ENCODE measurements at regions not wholly inside any gene's neighbourhood (a gene's known extent, or its start where the extent isn't known, plus 50 kb on each side); places are given as distances from the start of the nearest gene placed in this dataset.

- no peaks in the 10 kb centered on the region for H3K36me3 ChIP-seq (ENCODE audit: insufficient read depth, low read length)
- no peaks in the 10 kb centered on the region for H3K9me3 ChIP-seq (ENCODE audit: low read length)
- TF ChIP-seq CTCF (IDR thresholded peaks at IDR 0.05; ENCODE audit: poor library complexity, severe bottlenecking) (no peak), POLR2AphosphoS5 (IDR thresholded peaks at IDR 0.05) (no peak)
- no peak overlapping the region for H3K4me2 ChIP-seq (ENCODE audit: low read length)
- no peaks in the 10 kb centered on the region for H3K27me3 ChIP-seq (ENCODE audit: insufficient read depth, low read depth, low read length)
- no peak overlapping the region for H3K9ac ChIP-seq (ENCODE audit: low read length)
- no peak overlapping the region for H2AFZ ChIP-seq (ENCODE audit: low read depth, low read length)
- H3K79me2 ChIP-seq (replicated peaks; ENCODE audit: insufficient read depth, low read length), result no peaks in the 10 kb centered on the region
- H3K4me3 ChIP-seq (ENCODE audit: low read length), result no peak overlapping the region
- no peak overlapping the region for H3K27ac ChIP-seq (ENCODE audit: low read length)
- H3K9me2 ChIP-seq (ENCODE audit: insufficient read depth, low read length), result no peaks in the 10 kb centered on the region
- H3F3A ChIP-seq (ENCODE audit: insufficient read depth, low read length, poor library complexity, severe bottlenecking), result no peaks in the 10 kb centered on the region
- no peaks in the 10 kb centered on the region for H4K20me1 ChIP-seq (ENCODE audit: insufficient read depth)
Measured at GRCh38 chr5:8601831-8602354, 732.9 kb downstream of the MTRR start.

- H3K27me3 ChIP-seq (ENCODE audit: insufficient read depth, low read depth, low read length), result no peaks in the 10 kb centered on the region
- H3F3A ChIP-seq (ENCODE audit: insufficient read depth, low read length, poor library complexity, severe bottlenecking), result no peaks in the 10 kb centered on the region
- H3K36me3 ChIP-seq (ENCODE audit: insufficient read depth, low read length), result no peaks in the 10 kb centered on the region
- TF ChIP-seq TAF1 (IDR thresholded peaks at IDR 0.05; ENCODE audit: low read depth), result no peak
- peak; percentile 48 for TF ChIP-seq POLR2AphosphoS5 (IDR thresholded peaks at IDR 0.05)
- no peaks in the 10 kb centered on the region for H3K9me3 ChIP-seq (ENCODE audit: low read length)
- H2AFZ ChIP-seq (ENCODE audit: low read depth, low read length), result no peak overlapping the region
- no peak overlapping the region for H3K27ac ChIP-seq (ENCODE audit: low read length)
- no peak overlapping the region for H3K9ac ChIP-seq (ENCODE audit: low read length)
- H3K9me2 ChIP-seq (ENCODE audit: insufficient read depth, low read length), result no peaks in the 10 kb centered on the region
- no peaks in the 10 kb centered on the region for H3K79me2 ChIP-seq (replicated peaks; ENCODE audit: insufficient read depth, low read length)
- no peak overlapping the region for H3K4me2 ChIP-seq (ENCODE audit: low read length)
- no peak overlapping the region for H3K4me3 ChIP-seq (ENCODE audit: low read length)
- no peaks in the 10 kb centered on the region for H4K20me1 ChIP-seq (ENCODE audit: insufficient read depth)
Measured at GRCh38 chr5:8606231-8606630, 737.3 kb downstream of the MTRR start.

GRCh38 chr5:8611067-8611466, 742.1 kb downstream of the MTRR start:
- Histone ChIP-seq H3K9ac (ENCODE audit: low read length) (no peak overlapping the region), H3K4me3 (ENCODE audit: low read length) (no peak overlapping the region), H3K4me2 (ENCODE audit: low read length) (no peak overlapping the region), H3K27ac (ENCODE audit: low read length) (no peak overlapping the region), H3K27me3 (ENCODE audit: insufficient read depth, low read depth, low read length) (no peaks in the 10 kb centered on the region), H2AFZ (ENCODE audit: low read depth, low read length) (no peak overlapping the region), H3K9me2 (ENCODE audit: insufficient read depth, low read length) (no peaks in the 10 kb centered on the region), H3K79me2 (replicated peaks; ENCODE audit: insufficient read depth, low read length) (no peaks in the 10 kb centered on the region), H3K36me3 (ENCODE audit: insufficient read depth, low read length) (no peaks in the 10 kb centered on the region), H4K20me1 (ENCODE audit: insufficient read depth) (no peaks in the 10 kb centered on the region), H3K9me3 (ENCODE audit: low read length) (no peaks in the 10 kb centered on the region), H3F3A (ENCODE audit: insufficient read depth, low read length, poor library complexity, severe bottlenecking) (no peaks in the 10 kb centered on the region)
- no peak for TF ChIP-seq EZH2 (IDR thresholded peaks at IDR 0.05; ENCODE audit: borderline replicate concordance, insufficient read depth, low read length, poor library complexity, severe bottlenecking)
- TF ChIP-seq CTCF (IDR thresholded peaks at IDR 0.05; ENCODE audit: poor library complexity, severe bottlenecking), result no peak
- no peak for TF ChIP-seq SMC3 (conservative IDR thresholded peaks at IDR 0.05; ENCODE audit: poor library complexity)
- no peak for TF ChIP-seq TAF1 (IDR thresholded peaks at IDR 0.05; ENCODE audit: low read depth)
- TF ChIP-seq REST (IDR thresholded peaks at IDR 0.05; ENCODE audit: borderline replicate concordance), result no peak
- no peak for TF ChIP-seq EP300 (conservative IDR thresholded peaks at IDR 0.05; ENCODE audit: poor library complexity, severe bottlenecking)
- TF ChIP-seq RAD21 (conservative IDR thresholded peaks at IDR 0.05), result no peak
- TF ChIP-seq MXI1 (conservative IDR thresholded peaks at IDR 0.05; ENCODE audit: poor library complexity, severe bottlenecking), result no peak
- TF ChIP-seq POLR2AphosphoS5 (IDR thresholded peaks at IDR 0.05), result no peak

Measured in neural cell (in vitro differentiated cells).